Mammary epithelial cell (primary cell): ENCODE measurements at regions not wholly inside any gene's neighbourhood (a gene's known extent, or its start where the extent isn't known, plus 50 kb on each side); places are given as distances from the start of the nearest gene placed in this dataset.

Experiments used
- EZH2 ChIP-seq: IDR thresholded peaks from 2 replicates; pipeline ENCODE4 v1.6.1; 2012; ENCODE audit warnings: low read length, inconsistent platforms, borderline replicate concordance
- TF ChIP-seq, protein P1 (sequence below), 2 donors: IDR thresholded peaks in 1 of 2; conservative IDR thresholded peaks in 1 of 2; 2 replicates each; pipeline ENCODE4 v1.5.1; 2011 to 2012; ENCODE audit warnings: inconsistent platforms in 2 of 2, low read length in 2 of 2, mild to moderate bottlenecking in 2 of 2, control low read depth in 1 of 2, low read depth in 1 of 2; ENCODE audit not compliant: insufficient read depth in 1 of 2; ENCODE audit errors: extremely low read depth in 1 of 2

DNA sequence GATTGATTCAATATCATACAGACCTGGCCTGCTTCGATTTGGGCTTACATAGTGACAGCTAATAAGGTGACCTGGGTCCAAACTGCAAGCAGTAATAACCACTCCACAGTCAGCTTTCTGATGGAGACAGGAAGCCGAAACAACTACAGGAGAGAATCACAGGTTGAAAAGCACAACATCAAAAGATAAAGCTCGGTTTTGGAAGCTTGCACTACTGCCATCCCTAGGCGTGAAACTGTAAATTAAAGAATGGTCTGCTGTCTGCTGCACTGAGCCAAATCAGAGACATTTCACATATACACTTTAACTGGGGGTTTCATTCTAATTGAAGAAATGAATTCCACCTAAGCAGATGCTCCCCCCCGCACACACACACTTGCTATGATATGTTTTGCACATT lies 116.3 kb downstream of the DHX15 start:
- TF ChIP-seq, protein P1, sequence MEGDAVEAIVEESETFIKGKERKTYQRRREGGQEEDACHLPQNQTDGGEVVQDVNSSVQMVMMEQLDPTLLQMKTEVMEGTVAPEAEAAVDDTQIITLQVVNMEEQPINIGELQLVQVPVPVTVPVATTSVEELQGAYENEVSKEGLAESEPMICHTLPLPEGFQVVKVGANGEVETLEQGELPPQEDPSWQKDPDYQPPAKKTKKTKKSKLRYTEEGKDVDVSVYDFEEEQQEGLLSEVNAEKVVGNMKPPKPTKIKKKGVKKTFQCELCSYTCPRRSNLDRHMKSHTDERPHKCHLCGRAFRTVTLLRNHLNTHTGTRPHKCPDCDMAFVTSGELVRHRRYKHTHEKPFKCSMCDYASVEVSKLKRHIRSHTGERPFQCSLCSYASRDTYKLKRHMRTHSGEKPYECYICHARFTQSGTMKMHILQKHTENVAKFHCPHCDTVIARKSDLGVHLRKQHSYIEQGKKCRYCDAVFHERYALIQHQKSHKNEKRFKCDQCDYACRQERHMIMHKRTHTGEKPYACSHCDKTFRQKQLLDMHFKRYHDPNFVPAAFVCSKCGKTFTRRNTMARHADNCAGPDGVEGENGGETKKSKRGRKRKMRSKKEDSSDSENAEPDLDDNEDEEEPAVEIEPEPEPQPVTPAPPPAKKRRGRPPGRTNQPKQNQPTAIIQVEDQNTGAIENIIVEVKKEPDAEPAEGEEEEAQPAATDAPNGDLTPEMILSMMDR (conservative IDR thresholded peaks at IDR 0.05 in 1 of 2, IDR thresholded peaks at IDR 0.05 in 1 of 2; ENCODE audit: extremely low read depth in 1 of 2, insufficient read depth in 1 of 2, low read depth in 1 of 2, low read length in 2 of 2), result no peak
- TF ChIP-seq EZH2, result no peak
